Activated CD8-positive, alpha-beta T cell treated with anti-CD3 and anti-CD28 coated beads for 36 hours (primary cell): ENCODE measurements at regions not wholly inside any gene's neighbourhood (a gene's known extent, or its start where the extent isn't known, plus 50 kb on each side); places are given as distances from the start of the nearest gene placed in this dataset.

ENCODE experiments used
- ATAC-seq: fragments of 200-7000 bp; cut with Tn5 transposase; one replicate; pipeline ENCODE4 v1.10.0; 2021; ENCODE audit warnings: mild to moderate bottlenecking, moderate library complexity
- CTCF ChIA-PET: fragments of 350-600 bp; sonication (Branson Sonifier 250); formaldehyde crosslinking; loops from one replicate; lab custom pipeline; 2021; ENCODE audit warnings: antibody characterized with exemption; lab: Charles Lee
- POLR2A ChIA-PET: fragments of 350-600 bp; sonication (Branson Sonifier 250); formaldehyde crosslinking; loops from one replicate; lab custom pipeline; 2021; ENCODE audit warnings: antibody characterized with exemption; lab: Charles Lee
- DNase-seq: peaks from one replicate; pipeline ENCODE4 v3.0.0-alpha.2; 2020
- H3K27ac Mint-ChIP-seq: one replicate; pipeline ENCODE4 v1.8.0; 2021; ENCODE audit warnings: mild to moderate bottlenecking, mixed read lengths
- H3K27me3 Mint-ChIP-seq: one replicate; pipeline ENCODE4 v1.8.0; 2021; ENCODE audit warnings: mixed read lengths
- H3K36me3 Mint-ChIP-seq: one replicate; pipeline ENCODE4 v1.8.0; 2021; ENCODE audit warnings: low read depth, mixed read lengths
- H3K4me1 Mint-ChIP-seq: one replicate; pipeline ENCODE4 v1.8.0; 2021; ENCODE audit warnings: low read depth, mixed read lengths
- H3K4me3 Mint-ChIP-seq: one replicate; pipeline ENCODE4 v1.8.0; 2021; ENCODE audit warnings: mild to moderate bottlenecking, moderate library complexity, mixed read lengths
- H3K9me3 Mint-ChIP-seq: one replicate; pipeline ENCODE4 v1.8.0; 2021; ENCODE audit warnings: mixed read lengths
- intact Hi-C: fragments of 100-400 bp; cut with micrococcal nuclease; formaldehyde crosslinking; loops from one replicate; pipeline ENCODE4 v1.10.0; 2022
- TF ChIP-seq, protein P1 (sequence below): fragments of 200-600 bp; IDR thresholded peaks from one replicate; pipeline ENCODE4 v1.8.0; 2022; ENCODE audit warnings: antibody characterized with exemption, mild to moderate bottlenecking

DNA sequence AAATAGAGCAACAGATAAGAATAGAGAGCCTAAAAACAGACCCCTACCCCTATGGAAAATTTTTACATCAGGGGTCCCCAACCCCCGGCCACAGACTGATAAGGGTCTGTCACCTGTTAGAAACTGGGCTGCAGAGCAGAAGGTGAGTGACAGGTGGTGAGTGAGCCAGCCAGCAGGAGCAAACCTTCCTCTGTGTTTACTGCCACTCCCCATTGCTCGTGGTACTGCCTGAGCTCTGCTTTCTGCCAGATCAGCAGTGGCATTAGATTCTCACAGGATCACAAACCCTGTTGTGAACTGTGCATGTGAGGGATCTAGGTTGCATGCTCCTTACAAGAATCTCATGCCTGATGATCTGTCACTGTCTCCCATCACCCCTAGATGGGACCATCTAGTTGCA is 174.1 kb downstream of the FOXD2 start:
- peaks cover 5% of the 10 kb centered on the region for H3K9me3 Mint-ChIP-seq

GRCh38 chr1:47612819-47613218 is 175.0 kb downstream of the FOXD2 start:
- Mint-ChIP-seq H3K27ac (no peak overlapping the region), H3K9me3 (peaks cover 5% of the 10 kb centered on the region), H3K4me1 (no peaks in the 10 kb centered on the region), H3K4me3 (no peak overlapping the region), H3K36me3 (no peaks in the 10 kb centered on the region), H3K27me3 (peaks cover 12% of the 10 kb centered on the region)
- DNase-seq (no peak), ATAC-seq (no peak)
- TF ChIP-seq, protein P1, sequence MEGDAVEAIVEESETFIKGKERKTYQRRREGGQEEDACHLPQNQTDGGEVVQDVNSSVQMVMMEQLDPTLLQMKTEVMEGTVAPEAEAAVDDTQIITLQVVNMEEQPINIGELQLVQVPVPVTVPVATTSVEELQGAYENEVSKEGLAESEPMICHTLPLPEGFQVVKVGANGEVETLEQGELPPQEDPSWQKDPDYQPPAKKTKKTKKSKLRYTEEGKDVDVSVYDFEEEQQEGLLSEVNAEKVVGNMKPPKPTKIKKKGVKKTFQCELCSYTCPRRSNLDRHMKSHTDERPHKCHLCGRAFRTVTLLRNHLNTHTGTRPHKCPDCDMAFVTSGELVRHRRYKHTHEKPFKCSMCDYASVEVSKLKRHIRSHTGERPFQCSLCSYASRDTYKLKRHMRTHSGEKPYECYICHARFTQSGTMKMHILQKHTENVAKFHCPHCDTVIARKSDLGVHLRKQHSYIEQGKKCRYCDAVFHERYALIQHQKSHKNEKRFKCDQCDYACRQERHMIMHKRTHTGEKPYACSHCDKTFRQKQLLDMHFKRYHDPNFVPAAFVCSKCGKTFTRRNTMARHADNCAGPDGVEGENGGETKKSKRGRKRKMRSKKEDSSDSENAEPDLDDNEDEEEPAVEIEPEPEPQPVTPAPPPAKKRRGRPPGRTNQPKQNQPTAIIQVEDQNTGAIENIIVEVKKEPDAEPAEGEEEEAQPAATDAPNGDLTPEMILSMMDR, result no peak
- ChIA-PET POLR2A (no interaction called here), CTCF (no interaction called here)
- intact Hi-C loops, result no loop called here

More for the DNA sequence above, 174.1 kb downstream of the FOXD2 start:
- DNase-seq (no peak), ATAC-seq (no peak)
- TF ChIP-seq, protein P1, result no peak
- Mint-ChIP-seq H3K36me3 (no peaks in the 10 kb centered on the region), H3K4me1 (no peaks in the 10 kb centered on the region), H3K4me3 (no peak overlapping the region), H3K27ac (no peak overlapping the region), H3K27me3 (peaks cover 12% of the 10 kb centered on the region)
- ChIA-PET POLR2A (no interaction called here), CTCF (no interaction called here)
- intact Hi-C loops, result no loop called here

GRCh38 chr1:47616036-47616435 is 178.2 kb downstream of the FOXD2 start:
- TF ChIP-seq, protein P1, result no peak
- ATAC-seq (no peak), DNase-seq (no peak)
- POLR2A ChIA-PET, result no interaction called here
- H3K36me3 Mint-ChIP-seq, result no peaks in the 10 kb centered on the region
- no peaks in the 10 kb centered on the region for H3K27me3 Mint-ChIP-seq
- H3K4me3 Mint-ChIP-seq, result no peak overlapping the region
- no peaks in the 10 kb centered on the region for H3K4me1 Mint-ChIP-seq
- H3K9me3 Mint-ChIP-seq, result no peaks in the 10 kb centered on the region
- no peak overlapping the region for H3K27ac Mint-ChIP-seq
- intact Hi-C loops, result no loop called here
- CTCF ChIA-PET, result no interaction called here

- Mint-ChIP-seq H3K27me3 (no peaks in the 10 kb centered on the region), H3K9me3 (no peaks in the 10 kb centered on the region), H3K4me1 (no peaks in the 10 kb centered on the region), H3K36me3 (no peaks in the 10 kb centered on the region), H3K27ac (no peak overlapping the region), H3K4me3 (no peak overlapping the region)
- TF ChIP-seq, protein P1, result no peak
- POLR2A ChIA-PET, result no interaction called here
- DNase-seq (no peak), ATAC-seq (no peak)
- CTCF ChIA-PET, result no interaction called here
- intact Hi-C loops, result no loop called here
Observed at GRCh38 chr1:47616906-47617305, 179.1 kb downstream of the FOXD2 start.

DNA sequence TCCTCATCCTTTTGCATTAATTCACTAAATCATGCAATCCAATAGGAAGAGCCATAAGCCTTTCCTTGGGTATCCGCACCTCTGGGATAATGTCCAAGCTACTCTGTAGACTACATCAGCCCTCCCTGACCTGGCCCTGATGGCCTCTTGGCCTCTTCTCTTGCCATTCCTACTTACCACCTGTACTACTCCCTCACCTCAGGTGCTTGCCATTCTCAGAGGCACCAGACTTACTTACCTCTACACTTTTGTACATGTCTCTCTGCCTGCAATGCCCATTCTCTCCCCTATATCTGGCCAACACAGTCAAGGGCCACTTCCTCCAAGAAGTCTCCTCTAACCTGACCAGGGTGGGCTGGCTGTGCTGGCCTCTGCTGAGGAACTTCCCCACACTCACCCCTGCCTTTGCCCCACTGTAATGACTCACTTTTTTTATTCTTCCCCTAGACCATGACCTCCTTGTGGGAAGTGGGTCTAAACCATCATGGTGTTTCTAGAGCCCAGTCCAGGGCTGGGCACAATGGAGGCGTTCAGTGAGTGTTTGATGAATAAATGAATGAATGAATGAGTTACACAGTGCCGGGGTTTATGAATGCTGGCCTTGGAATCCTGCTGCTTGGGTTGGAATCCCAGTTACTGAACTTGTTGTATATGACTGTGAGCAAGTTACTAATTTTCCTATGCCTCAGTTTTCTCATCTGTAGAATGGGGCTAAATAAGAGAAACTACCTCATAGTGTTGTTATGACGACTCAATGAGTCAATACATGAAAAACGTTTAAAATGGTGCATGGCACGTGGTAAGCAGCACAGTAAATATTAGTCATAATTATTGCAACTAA is 179.8 kb downstream of the FOXD2 start:
- H3K36me3 Mint-ChIP-seq, result no peaks in the 10 kb centered on the region
- ChIA-PET POLR2A (no interaction called here), CTCF (no interaction called here)
- TF ChIP-seq, protein P1, result no peak
- no peak overlapping the region for H3K27ac Mint-ChIP-seq
- DNase-seq, result no peak
- H3K27me3 Mint-ChIP-seq, result peaks cover 1% of the 10 kb centered on the region
- intact Hi-C loops, result no loop called here
- no peak for ATAC-seq
- no peaks in the 10 kb centered on the region for H3K4me1 Mint-ChIP-seq
- no peaks in the 10 kb centered on the region for H3K9me3 Mint-ChIP-seq
- H3K4me3 Mint-ChIP-seq, result no peak overlapping the region
